ENCODE measurements at regions not wholly inside any gene's neighbourhood (a gene's known extent, or its start where the extent isn't known, plus 50 kb on each side); places are given as distances from the start of the nearest gene placed in this dataset.

DNA sequence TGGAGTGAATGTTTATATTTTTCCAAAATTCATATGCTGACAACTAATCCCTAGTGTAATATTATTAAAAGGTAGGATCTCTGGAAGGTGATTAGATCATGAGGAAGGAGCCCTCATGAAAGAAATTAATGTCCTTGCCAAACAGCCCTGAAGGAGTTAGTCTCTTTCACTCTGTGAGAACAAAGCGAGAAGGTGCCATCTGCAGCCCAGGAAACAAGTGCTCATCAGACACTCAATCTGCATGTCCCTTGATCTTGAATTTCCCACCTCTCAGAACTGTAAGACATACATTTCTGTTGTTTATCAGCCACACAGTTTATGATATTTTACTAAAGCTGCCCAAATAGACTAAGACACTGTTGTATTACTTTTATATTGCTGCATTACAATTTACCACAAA lies 1283.4 kb downstream of the PCDH7 start:
- H3K27ac Mint-ChIP-seq, result no peak overlapping the region
- Histone ChIP-seq H3K9me3 (ENCODE audit: control insufficient read depth, insufficient read depth, low read length) (no peaks in the 10 kb centered on the region), H3K27me3 (ENCODE audit: control insufficient read depth, insufficient read depth, low read length) (no peaks in the 10 kb centered on the region), H3K4me1 (ENCODE audit: control insufficient read depth, insufficient read depth, low read length) (no peaks in the 10 kb centered on the region), H3K27ac (ENCODE audit: low read length) (no peak overlapping the region), H3K4me3 (ENCODE audit: low read length) (no peak overlapping the region), H3K36me3 (ENCODE audit: control insufficient read depth, insufficient read depth, low read length) (no peaks in the 10 kb centered on the region)
- H3K9me3 Mint-ChIP-seq, result peaks cover 9 to 19% of the 10 kb centered on the region in 2 donors
- intact Hi-C loops (cut with micrococcal nuclease), result no loop called here
- ATAC-seq (no peak), DNase-seq (no peak)
- H3K4me1 Mint-ChIP-seq, result no peaks in the 10 kb centered on the region
- no peak overlapping the region for H3K4me3 Mint-ChIP-seq
- no peaks in the 10 kb centered on the region for H3K27me3 Mint-ChIP-seq (ENCODE audit: low read depth in 2 of 2)
- no peak for TF ChIP-seq CTCF (IDR thresholded peaks at IDR 0.05)
- H3K36me3 Mint-ChIP-seq, result no peaks in the 10 kb centered on the region
- WGBS (ENCODE audit: insufficient coverage), result 85% methylated on average over 1 of the region's 1 CpG

GRCh38 chr4:32010221-32010620 lies 1290.1 kb downstream of the PCDH7 start:
- DNase-seq (no peak), ATAC-seq (no peak)
- Histone ChIP-seq H3K27me3 (ENCODE audit: control insufficient read depth, insufficient read depth, low read length) (no peaks in the 10 kb centered on the region), H3K4me1 (ENCODE audit: control insufficient read depth, insufficient read depth, low read length) (no peaks in the 10 kb centered on the region), H3K9me3 (ENCODE audit: control insufficient read depth, insufficient read depth, low read length) (peaks cover 10% of the 10 kb centered on the region), H3K27ac (ENCODE audit: low read length) (no peak overlapping the region), H3K4me3 (ENCODE audit: low read length) (no peak overlapping the region), H3K36me3 (ENCODE audit: control insufficient read depth, insufficient read depth, low read length) (no peaks in the 10 kb centered on the region)
- WGBS (ENCODE audit: insufficient coverage), result 92% methylated on average over 3 of the region's 3 CpGs
- H3K27ac Mint-ChIP-seq, result no peak overlapping the region
- no peaks in the 10 kb centered on the region for H3K36me3 Mint-ChIP-seq
- intact Hi-C loops (cut with micrococcal nuclease), result no loop called here
- no peaks in the 10 kb centered on the region for H3K4me1 Mint-ChIP-seq
- peaks cover 18 to 20% of the 10 kb centered on the region in 2 donors for H3K9me3 Mint-ChIP-seq
- no peak for TF ChIP-seq CTCF (IDR thresholded peaks at IDR 0.05)
- no peaks in the 10 kb centered on the region for H3K27me3 Mint-ChIP-seq (ENCODE audit: low read depth in 2 of 2)
- no peak overlapping the region for H3K4me3 Mint-ChIP-seq

- ATAC-seq, result no peak
- H3K27ac Mint-ChIP-seq, result no peak overlapping the region
- TF ChIP-seq CTCF (IDR thresholded peaks at IDR 0.05), result no peak
- no peaks in the 10 kb centered on the region for H3K27me3 Mint-ChIP-seq (ENCODE audit: low read depth in 2 of 2)
- H3K4me3 Mint-ChIP-seq, result no peak overlapping the region
- H3K9me3 Mint-ChIP-seq, result peaks cover 10 to 11% of the 10 kb centered on the region in 2 donors
- peaks cover 12% of the 10 kb centered on the region for H3K36me3 Mint-ChIP-seq
- H3K27ac ChIP-seq (ENCODE audit: low read length), result no peak overlapping the region
- intact Hi-C loops (cut with micrococcal nuclease), result no loop called here
- H3K4me1 Mint-ChIP-seq, result no peaks in the 10 kb centered on the region
- no peaks in the 10 kb centered on the region for H3K36me3 ChIP-seq (ENCODE audit: control insufficient read depth, insufficient read depth, low read length)
- H3K4me1 ChIP-seq (ENCODE audit: control insufficient read depth, insufficient read depth, low read length), result no peaks in the 10 kb centered on the region
- H3K4me3 ChIP-seq (ENCODE audit: low read length), result no peak overlapping the region
- whole genome bisulfite sequencing (ENCODE audit: insufficient coverage), result 90% methylated on average over 1 of the region's 1 CpG
- peaks cover 2% of the 10 kb centered on the region for H3K9me3 ChIP-seq (ENCODE audit: control insufficient read depth, insufficient read depth, low read length)
- H3K27me3 ChIP-seq (ENCODE audit: control insufficient read depth, insufficient read depth, low read length), result no peaks in the 10 kb centered on the region
- DNase-seq, result no peak
Measured at GRCh38 chr4:32022071-32022470, 1301.9 kb downstream of the PCDH7 start.

DNA sequence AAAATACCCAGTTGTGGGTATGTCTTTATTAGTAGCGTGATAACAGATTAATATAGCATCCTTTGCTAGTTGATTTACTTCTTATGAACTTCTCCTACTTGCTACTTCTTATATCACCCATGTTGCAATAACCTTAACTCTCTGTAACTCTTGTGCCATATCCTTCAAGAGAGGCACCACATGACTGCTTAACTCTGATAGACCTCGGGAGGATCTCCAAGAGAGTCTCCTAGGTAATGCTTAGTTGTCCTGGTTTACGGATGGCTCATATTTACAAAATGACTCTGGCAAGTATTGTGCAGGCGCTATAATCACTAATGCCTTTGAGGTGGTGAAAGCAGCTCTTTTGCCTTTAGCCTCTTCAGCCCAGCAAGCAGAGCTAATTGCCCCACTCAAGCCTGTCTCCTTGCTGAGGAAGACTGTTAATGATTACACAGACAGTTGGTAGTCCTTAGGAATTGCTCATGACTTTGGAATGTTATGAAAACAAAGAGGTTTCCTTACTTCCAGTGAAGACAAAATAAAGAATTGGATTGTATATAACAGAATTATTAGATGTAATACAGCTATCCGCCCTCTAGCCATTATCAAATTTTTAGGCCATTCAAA lies 1305.8 kb downstream of the PCDH7 start:
- no peak for ATAC-seq
- intact Hi-C loops (cut with micrococcal nuclease), result no loop called here
- Histone ChIP-seq H3K27me3 (ENCODE audit: control insufficient read depth, insufficient read depth, low read length) (no peaks in the 10 kb centered on the region), H3K27ac (ENCODE audit: low read length) (no peak overlapping the region), H3K4me3 (ENCODE audit: low read length) (no peak overlapping the region), H3K36me3 (ENCODE audit: control insufficient read depth, insufficient read depth, low read length) (no peaks in the 10 kb centered on the region), H3K4me1 (ENCODE audit: control insufficient read depth, insufficient read depth, low read length) (no peaks in the 10 kb centered on the region), H3K9me3 (ENCODE audit: control insufficient read depth, insufficient read depth, low read length) (peaks cover 2% of the 10 kb centered on the region)
- 82% methylated on average over 4 of the region's 5 CpGs for WGBS (ENCODE audit: insufficient coverage)
- no peaks in the 10 kb centered on the region for H3K4me1 Mint-ChIP-seq
- H3K27me3 Mint-ChIP-seq (ENCODE audit: low read depth in 2 of 2), result no peaks in the 10 kb centered on the region
- TF ChIP-seq CTCF (IDR thresholded peaks at IDR 0.05), result no peak
- peaks cover 11 to 13% of the 10 kb centered on the region in 2 donors for H3K9me3 Mint-ChIP-seq
- no peak overlapping the region for H3K4me3 Mint-ChIP-seq
- peaks cover 19% of the 10 kb centered on the region for H3K36me3 Mint-ChIP-seq
- no peak overlapping the region for H3K27ac Mint-ChIP-seq
- no peak for DNase-seq

All from natural killer cell (primary cell).